ENCODE measurements at regions not wholly inside any gene's neighbourhood (a gene's known extent, or its start where the extent isn't known, plus 50 kb on each side); places are given as distances from the start of the nearest gene placed in this dataset.

- Histone ChIP-seq H3K4me1 (peaks cover 0 to 3% (median 0%) of the 10 kb centered on the region in 9 donors), H3K36me3 (no peaks in the 10 kb centered on the region), H3K27ac (no peak overlapping the region), H3K4me3 (no peak overlapping the region), H3K27me3 (no peaks in the 10 kb centered on the region), H3K9me3 (peaks cover 0 to 7% (median 2%) of the 10 kb centered on the region in 11 donors)
- DNase-seq = no peak
- WGBS, 2 donors = 76 to 85% methylated on average over 3 of the region's 3 CpGs
- no peak for TF ChIP-seq CTCF (IDR thresholded peaks at IDR 0.05)
- ATAC-seq = no peak
- intact Hi-C loops (cut with DNase I) = no loop called here
These were observed 465.3 kb upstream of the CLINT1 start for GRCh38 chr5:158324236-158324635.

GRCh38 chr5:158322620-158323019, 463.7 kb upstream of the CLINT1 start:
- no peak for DNase-seq
- Histone ChIP-seq H3K36me3 (no peaks in the 10 kb centered on the region), H3K27ac (no peak overlapping the region), H3K27me3 (no peaks in the 10 kb centered on the region), H3K9me3 (no peaks in the 10 kb centered on the region), H3K4me3 (no peak overlapping the region), H3K4me1 (peaks cover 0 to 3% (median 0%) of the 10 kb centered on the region in 9 donors)
- TF ChIP-seq CTCF (IDR thresholded peaks at IDR 0.05) = no peak
- intact Hi-C loops (cut with DNase I) = no loop called here
- WGBS, 2 donors = 96 to 100% methylated on average over 1 of the region's 1 CpG
- ATAC-seq = no peak

- 84 to 88% methylated on average over 5 of the region's 5 CpGs for WGBS, 2 donors
- Histone ChIP-seq H3K4me3 (no peak overlapping the region), H3K36me3 (no peaks in the 10 kb centered on the region), H3K4me1 (peaks cover 0 to 3% (median 0%) of the 10 kb centered on the region in 9 donors), H3K9me3 (no peaks in the 10 kb centered on the region), H3K27me3 (no peaks in the 10 kb centered on the region), H3K27ac (no peak overlapping the region)
- no peak for TF ChIP-seq CTCF (IDR thresholded peaks at IDR 0.05)
- intact Hi-C loops (cut with DNase I) = no loop called here
- no peak for DNase-seq
- no peak for ATAC-seq
These were observed 462.0 kb upstream of the CLINT1 start for GRCh38 chr5:158320934-158321333.

- no peaks in the 10 kb centered on the region for H3K9me3 ChIP-seq
- ATAC-seq (no peak), DNase-seq (no peak)
- no peaks in the 10 kb centered on the region for H3K36me3 ChIP-seq
- intact Hi-C loops (cut with DNase I) = no loop called here
- TF ChIP-seq CTCF (IDR thresholded peaks at IDR 0.05) = no peak
- H3K27ac ChIP-seq = no peak overlapping the region
- H3K27me3 ChIP-seq = no peaks in the 10 kb centered on the region
- peaks cover 0 to 3% (median 0%) of the 10 kb centered on the region in 9 donors for H3K4me1 ChIP-seq
- WGBS, 2 donors = 35 to 40% methylated on average over 5 of the region's 5 CpGs
- no peak overlapping the region for H3K4me3 ChIP-seq
These were observed 461.3 kb upstream of the CLINT1 start for GRCh38 chr5:158320178-158320674.
